ENCODE measurements at regions not wholly inside any gene's neighbourhood (a gene's known extent, or its start where the extent isn't known, plus 50 kb on each side); places are given as distances from the start of the nearest gene placed in this dataset.

- DNase-seq (ENCODE audit: low spot score), result no peak
These were observed 361.0 kb upstream of the ANO3 start for GRCh38 chr11:25970726-25971508.

- DNase-seq (ENCODE audit: low spot score), result no peak
These were observed 351.8 kb upstream of the ANO3 start for GRCh38 chr11:25980091-25980490.

GRCh38 chr11:25981998-25982397, 349.9 kb upstream of the ANO3 start:
- DNase-seq (ENCODE audit: low spot score), result peak; percentile 4

GRCh38 chr11:25983280-25983679, 348.6 kb upstream of the ANO3 start:
- DNase-seq (ENCODE audit: low spot score), result no peak

GRCh38 chr11:25988178-25988577, 343.8 kb upstream of the ANO3 start:
- no peak for DNase-seq (ENCODE audit: low spot score)

GRCh38 chr11:25990406-25990805, 341.5 kb upstream of the ANO3 start:
- no peak for DNase-seq (ENCODE audit: low spot score)

- DNase-seq (ENCODE audit: low spot score), result no peak
These were observed 340.5 kb upstream of the ANO3 start for GRCh38 chr11:25991476-25991875.

- DNase-seq (ENCODE audit: low spot score), result no peak
These were observed 339.6 kb upstream of the ANO3 start for GRCh38 chr11:25992294-25992693.

GRCh38 chr11:25993016-25993415, 338.9 kb upstream of the ANO3 start:
- no peak for DNase-seq (ENCODE audit: low spot score)

GRCh38 chr11:26011474-26011873, 320.5 kb upstream of the ANO3 start:
- DNase-seq (ENCODE audit: low spot score), result no peak

GRCh38 chr11:26014456-26015115, 317.3 kb upstream of the ANO3 start:
- no peak for DNase-seq (ENCODE audit: low spot score)

- no peak for DNase-seq (ENCODE audit: low spot score)
These were observed 314.5 kb upstream of the ANO3 start for GRCh38 chr11:26017322-26017860.

- DNase-seq (ENCODE audit: low spot score), result no peak
These were observed 314.0 kb upstream of the ANO3 start for GRCh38 chr11:26017903-26018302.

- no peak for DNase-seq (ENCODE audit: low spot score)
These were observed 313.6 kb upstream of the ANO3 start for GRCh38 chr11:26018336-26018735.

- DNase-seq (ENCODE audit: low spot score), result no peak
These were observed 312.5 kb upstream of the ANO3 start for GRCh38 chr11:26019386-26019785.

GRCh38 chr11:26021017-26021416, 310.9 kb upstream of the ANO3 start:
- DNase-seq (ENCODE audit: low spot score), result no peak

GRCh38 chr11:26023057-26023456, 308.9 kb upstream of the ANO3 start:
- DNase-seq (ENCODE audit: low spot score), result no peak

GRCh38 chr11:26025676-26026075, 306.3 kb upstream of the ANO3 start:
- no peak for DNase-seq (ENCODE audit: low spot score)

- no peak for DNase-seq (ENCODE audit: low spot score)
These were observed 305.9 kb upstream of the ANO3 start for GRCh38 chr11:26026078-26026477.

- DNase-seq (ENCODE audit: low spot score), result no peak
These were observed 304.0 kb upstream of the ANO3 start for GRCh38 chr11:26027887-26028286.

- no peak for DNase-seq (ENCODE audit: low spot score)
These were observed 303.5 kb upstream of the ANO3 start for GRCh38 chr11:26028393-26028911.

GRCh38 chr11:26030399-26030798, 301.5 kb upstream of the ANO3 start:
- DNase-seq (ENCODE audit: low spot score), result no peak

GRCh38 chr11:26032241-26032640, 299.7 kb upstream of the ANO3 start:
- no peak for DNase-seq (ENCODE audit: low spot score)
